ENCODE measurements at regions not wholly inside any gene's neighbourhood (a gene's known extent, or its start where the extent isn't known, plus 50 kb on each side); places are given as distances from the start of the nearest gene placed in this dataset.

DNA sequence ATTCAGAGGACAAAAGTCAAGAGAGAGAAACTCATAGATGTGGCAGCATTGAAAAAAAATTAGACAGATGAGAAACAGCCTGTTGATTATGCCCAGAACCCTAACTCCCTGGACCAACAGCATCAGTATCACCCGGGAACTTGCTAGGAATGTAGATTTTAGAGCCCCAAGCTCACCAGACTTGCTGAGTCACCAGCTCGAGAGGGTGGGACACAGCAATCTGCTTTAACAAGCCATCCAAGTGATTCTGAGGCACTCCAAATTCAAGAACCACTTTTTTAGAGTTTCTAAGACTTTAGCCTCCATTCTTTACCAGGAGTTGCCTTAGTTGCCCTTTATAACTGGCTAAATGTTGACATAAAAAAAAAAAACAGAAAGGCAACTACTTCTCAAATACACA lies 70.9 kb downstream of the CGGBP1 start:
- Histone ChIP-seq H3K36me3 (no peaks in the 10 kb centered on the region), H3K4me1 (no peaks in the 10 kb centered on the region), H3K27me3 (no peaks in the 10 kb centered on the region), H3K4me3 (no peak overlapping the region), H3K9me3 (no peaks in the 10 kb centered on the region), H3K27ac (no peak overlapping the region)
- TF ChIP-seq, protein P1, sequence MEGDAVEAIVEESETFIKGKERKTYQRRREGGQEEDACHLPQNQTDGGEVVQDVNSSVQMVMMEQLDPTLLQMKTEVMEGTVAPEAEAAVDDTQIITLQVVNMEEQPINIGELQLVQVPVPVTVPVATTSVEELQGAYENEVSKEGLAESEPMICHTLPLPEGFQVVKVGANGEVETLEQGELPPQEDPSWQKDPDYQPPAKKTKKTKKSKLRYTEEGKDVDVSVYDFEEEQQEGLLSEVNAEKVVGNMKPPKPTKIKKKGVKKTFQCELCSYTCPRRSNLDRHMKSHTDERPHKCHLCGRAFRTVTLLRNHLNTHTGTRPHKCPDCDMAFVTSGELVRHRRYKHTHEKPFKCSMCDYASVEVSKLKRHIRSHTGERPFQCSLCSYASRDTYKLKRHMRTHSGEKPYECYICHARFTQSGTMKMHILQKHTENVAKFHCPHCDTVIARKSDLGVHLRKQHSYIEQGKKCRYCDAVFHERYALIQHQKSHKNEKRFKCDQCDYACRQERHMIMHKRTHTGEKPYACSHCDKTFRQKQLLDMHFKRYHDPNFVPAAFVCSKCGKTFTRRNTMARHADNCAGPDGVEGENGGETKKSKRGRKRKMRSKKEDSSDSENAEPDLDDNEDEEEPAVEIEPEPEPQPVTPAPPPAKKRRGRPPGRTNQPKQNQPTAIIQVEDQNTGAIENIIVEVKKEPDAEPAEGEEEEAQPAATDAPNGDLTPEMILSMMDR (IDR thresholded peaks at IDR 0.05 in 4 of 5, conservative IDR thresholded peaks at IDR 0.05 in 1 of 5): no peak
- no peak for TF ChIP-seq POLR2A (IDR thresholded peaks at IDR 0.05)
- DNase-seq (no peak), ATAC-seq (no peak)
- in situ Hi-C loops (cut with MboI; ENCODE audit: low sequenced_read_pairs in 4 of 4): loop anchor here in 1 of 4 donors (25.0 kb wide), 1 partner anchor 626 kb away; no protein-coding TSS in a partner anchor
- intact Hi-C loops (cut with DNase I; ENCODE audit: low total_unique reads): no loop called here

DNA sequence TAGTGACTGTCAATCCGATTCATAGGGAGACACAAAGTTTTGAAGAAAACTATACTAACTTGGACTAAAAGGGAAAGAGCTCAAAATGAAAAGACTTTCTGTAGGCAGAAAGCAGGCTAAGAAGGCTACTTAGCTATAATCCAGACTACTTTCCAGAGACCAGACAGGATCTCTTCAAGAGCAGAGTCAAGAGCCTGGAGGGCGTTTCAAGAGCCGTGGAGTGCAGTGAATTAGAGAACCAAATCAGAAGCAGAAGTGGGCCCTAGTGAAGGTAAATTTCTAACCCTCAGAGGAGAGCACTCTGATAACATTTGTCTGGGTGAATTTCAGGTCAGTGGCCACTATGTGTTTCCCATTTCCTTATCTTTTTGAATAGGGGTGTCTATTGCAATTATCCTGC lies 76.4 kb downstream of the CGGBP1 start:
- intact Hi-C loops (cut with DNase I; ENCODE audit: low total_unique reads) (no loop called here), in situ Hi-C loops (cut with MboI; ENCODE audit: low sequenced_read_pairs in 4 of 4) (loop anchor here in 1 of 4 donors (25.0 kb wide), 1 partner anchor 620 kb away; no protein-coding TSS in a partner anchor)
- H3K27ac ChIP-seq: no peak overlapping the region
- H3K27me3 ChIP-seq: no peaks in the 10 kb centered on the region
- ATAC-seq: no peak
- TF ChIP-seq, protein P1 (IDR thresholded peaks at IDR 0.05 in 4 of 5, conservative IDR thresholded peaks at IDR 0.05 in 1 of 5): no peak
- TF ChIP-seq POLR2A (IDR thresholded peaks at IDR 0.05): no peak
- no peaks in the 10 kb centered on the region for H3K4me1 ChIP-seq
- H3K9me3 ChIP-seq: no peaks in the 10 kb centered on the region
- no peak for DNase-seq
- no peaks in the 10 kb centered on the region for H3K36me3 ChIP-seq
- H3K4me3 ChIP-seq: no peak overlapping the region

- H3K9me3 ChIP-seq: no peaks in the 10 kb centered on the region
- H3K4me1 ChIP-seq: no peaks in the 10 kb centered on the region
- no peak overlapping the region for H3K27ac ChIP-seq
- intact Hi-C loops (cut with DNase I; ENCODE audit: low total_unique reads): no loop called here
- ATAC-seq: no peak
- no peak for DNase-seq
- in situ Hi-C loops (cut with MboI; ENCODE audit: low sequenced_read_pairs in 4 of 4): loop anchor here in 1 of 4 donors (25.0 kb wide), 1 partner anchor 617 kb away; no protein-coding TSS in a partner anchor
- H3K4me3 ChIP-seq: no peak overlapping the region
- no peak for TF ChIP-seq POLR2A (IDR thresholded peaks at IDR 0.05)
- TF ChIP-seq, protein P1 (IDR thresholded peaks at IDR 0.05 in 4 of 5, conservative IDR thresholded peaks at IDR 0.05 in 1 of 5): no peak
- no peaks in the 10 kb centered on the region for H3K36me3 ChIP-seq
- no peaks in the 10 kb centered on the region for H3K27me3 ChIP-seq
Measured at GRCh38 chr3:87979527-87979926, 79.3 kb downstream of the CGGBP1 start.

DNA sequence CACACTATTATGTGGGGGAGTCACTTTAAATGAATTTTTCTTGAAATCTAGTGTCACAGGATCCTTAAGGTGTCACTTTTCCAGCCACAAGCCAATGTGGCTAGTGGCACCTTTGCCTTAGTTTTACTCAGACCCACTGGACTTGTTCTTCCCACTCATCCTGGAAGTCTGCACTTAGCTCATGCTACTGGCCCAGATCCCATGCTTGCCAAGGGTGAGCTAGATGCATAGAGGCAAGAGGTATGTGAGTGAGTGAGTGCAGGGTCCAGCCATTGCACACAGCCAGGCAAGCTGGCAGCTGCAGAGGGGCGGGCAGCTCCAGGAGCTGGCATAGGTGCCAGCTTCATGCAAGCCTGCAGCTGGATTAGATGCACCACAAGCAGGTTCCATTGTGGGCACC lies 81.0 kb downstream of the CGGBP1 start:
- no peak for TF ChIP-seq POLR2A (IDR thresholded peaks at IDR 0.05)
- intact Hi-C loops (cut with DNase I; ENCODE audit: low total_unique reads): no loop called here
- no peaks in the 10 kb centered on the region for H3K27me3 ChIP-seq
- no peaks in the 10 kb centered on the region for H3K36me3 ChIP-seq
- H3K27ac ChIP-seq: no peak overlapping the region
- no peaks in the 10 kb centered on the region for H3K4me1 ChIP-seq
- no peak overlapping the region for H3K4me3 ChIP-seq
- no peak for DNase-seq
- no peak for ATAC-seq
- in situ Hi-C loops (cut with MboI; ENCODE audit: low sequenced_read_pairs in 4 of 4): loop anchor here in 1 of 4 donors (25.0 kb wide), 1 partner anchor 615 kb away; no protein-coding TSS in a partner anchor
- no peaks in the 10 kb centered on the region for H3K9me3 ChIP-seq

DNA sequence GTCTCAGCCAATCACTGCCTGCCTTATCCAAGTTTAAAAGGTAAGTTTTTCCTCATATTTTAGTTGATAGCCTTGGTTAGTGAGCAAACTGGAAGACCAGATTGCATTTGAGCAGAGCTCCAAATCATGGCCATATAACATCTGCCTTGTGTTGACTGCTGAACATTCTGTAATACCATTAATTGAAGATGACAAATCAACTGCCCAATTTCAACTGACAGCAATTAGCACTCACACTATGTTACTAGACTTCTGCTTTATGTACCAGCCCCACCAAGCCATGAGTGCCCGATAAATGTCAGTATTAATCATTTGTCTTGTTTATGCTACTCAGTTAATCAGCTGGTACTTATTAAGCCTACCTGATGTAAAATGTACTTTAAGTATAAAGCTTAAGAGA lies 83.1 kb downstream of the CGGBP1 start:
- intact Hi-C loops (cut with DNase I; ENCODE audit: low total_unique reads): no loop called here
- Histone ChIP-seq H3K4me1 (no peaks in the 10 kb centered on the region), H3K9me3 (no peaks in the 10 kb centered on the region), H3K36me3 (no peaks in the 10 kb centered on the region), H3K27me3 (no peaks in the 10 kb centered on the region), H3K4me3 (no peak overlapping the region), H3K27ac (no peak overlapping the region)
- DNase-seq (no peak), ATAC-seq (no peak)
- in situ Hi-C loops (cut with MboI; ENCODE audit: low sequenced_read_pairs in 4 of 4): loop anchor here in 1 of 4 donors (25.0 kb wide), 1 partner anchor 613 kb away; no protein-coding TSS in a partner anchor
- no peak for TF ChIP-seq POLR2A (IDR thresholded peaks at IDR 0.05)
- TF ChIP-seq, protein P1 (IDR thresholded peaks at IDR 0.05 in 4 of 5, conservative IDR thresholded peaks at IDR 0.05 in 1 of 5): no peak

All from gastrocnemius medialis (tissue), 4 donors.